ENCODE measurements at regions not wholly inside any gene's neighbourhood (a gene's known extent, or its start where the extent isn't known, plus 50 kb on each side); places are given as distances from the start of the nearest gene placed in this dataset.
"Not testable (repeated sequence)": the region's sequence is repeated elsewhere in the genome, so short reads cannot be mapped to it uniquely, and the experiment has no call there.

DNA sequence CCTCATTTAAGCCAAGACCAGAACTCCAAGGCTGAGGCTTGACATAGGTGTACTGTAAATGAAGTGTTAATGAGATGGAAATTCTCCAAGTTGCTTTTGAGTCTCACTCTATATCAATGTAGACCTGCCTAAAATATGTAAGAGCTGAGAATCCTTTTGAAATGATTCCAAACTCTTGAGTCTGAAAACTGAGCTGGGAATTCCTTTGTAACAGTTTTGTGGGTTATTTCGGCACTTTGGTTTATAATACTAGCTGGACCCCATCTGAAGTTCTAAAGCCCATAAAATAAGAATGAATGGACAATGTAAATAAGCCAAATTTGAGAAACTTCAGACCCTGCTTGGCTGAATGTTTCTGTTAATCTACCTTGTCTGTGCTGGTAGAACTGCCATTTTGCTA is 558.9 kb downstream of the TTLL7 start:
- not testable (repeated sequence) for DNase-seq; H3K27ac ChIP-seq (ENCODE audit: low read depth, low read length); H2AK5ac ChIP-seq (ENCODE audit: low read length); H3K9me3 ChIP-seq (ENCODE audit: insufficient read depth, low read depth, low read length); H2AFZ ChIP-seq (ENCODE audit: insufficient read depth, low read length, poor library complexity); H3K18ac ChIP-seq (ENCODE audit: low read length); H3K4me3 ChIP-seq (ENCODE audit: low read depth, low read length); H2BK12ac ChIP-seq (ENCODE audit: low read length); H3K9ac ChIP-seq (ENCODE audit: low read length); H3K4ac ChIP-seq (ENCODE audit: low read depth, low read length); H4K8ac ChIP-seq (ENCODE audit: low read depth, low read length); H3K14ac ChIP-seq (ENCODE audit: low read length); H2BK120ac ChIP-seq (ENCODE audit: insufficient read depth, low read length, poor library complexity); H3K36me3 ChIP-seq (ENCODE audit: control insufficient read depth in 1 of 2, insufficient read depth in 2 of 2, low read length in 2 of 2); H3K79me2 ChIP-seq (ENCODE audit: control insufficient read depth, insufficient read depth, low read length, poor library complexity); H2BK5ac ChIP-seq (ENCODE audit: low read depth, low read length, poor library complexity); H3K27me3 ChIP-seq (ENCODE audit: insufficient read depth, low read length); H3K79me1 ChIP-seq (ENCODE audit: low read length); H4K91ac ChIP-seq (ENCODE audit: low read depth, low read length); H3K23ac ChIP-seq (ENCODE audit: low read length); H3K4me2 ChIP-seq (ENCODE audit: low read length); H3K4me1 ChIP-seq (ENCODE audit: control insufficient read depth in 1 of 2, insufficient read depth in 2 of 2, low read length in 2 of 2); H4K12ac ChIP-seq (ENCODE audit: low read depth, low read length)
- WGBS (ENCODE audit: extremely low coverage, insufficient coverage, insufficient read length): no CpG with 5 or more reads among the region's 1 CpG

DNA sequence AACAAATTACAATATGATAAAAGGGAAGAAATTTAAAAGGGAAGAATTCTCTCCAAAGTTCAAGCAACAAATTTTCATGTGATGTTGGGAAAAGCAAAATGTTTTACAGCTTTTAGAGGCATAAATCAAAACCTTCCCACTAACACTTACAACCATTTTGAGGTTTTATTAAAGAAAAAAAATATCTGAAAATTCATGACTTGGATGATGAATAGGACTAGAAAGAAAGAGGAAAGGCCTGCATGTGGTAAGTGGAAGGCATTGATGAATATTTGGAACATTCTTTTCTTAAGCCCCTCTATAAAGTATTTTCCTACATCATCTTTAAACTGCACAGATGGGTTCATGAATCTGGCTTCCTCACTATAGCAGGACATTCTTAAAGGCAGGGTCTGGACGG is 560.6 kb downstream of the TTLL7 start:
- H2BK12ac ChIP-seq (ENCODE audit: low read length); H3K4me2 ChIP-seq (ENCODE audit: low read length); H4K12ac ChIP-seq (ENCODE audit: low read depth, low read length); H3K4me3 ChIP-seq (ENCODE audit: low read depth, low read length); H3K36me3 ChIP-seq (ENCODE audit: control insufficient read depth in 1 of 2, insufficient read depth in 2 of 2, low read length in 2 of 2); H3K4ac ChIP-seq (ENCODE audit: low read depth, low read length); H3K9me3 ChIP-seq (ENCODE audit: insufficient read depth, low read depth, low read length); H3K4me1 ChIP-seq (ENCODE audit: control insufficient read depth in 1 of 2, insufficient read depth in 2 of 2, low read length in 2 of 2); H3K27ac ChIP-seq (ENCODE audit: low read depth, low read length); DNase-seq; H2BK120ac ChIP-seq (ENCODE audit: insufficient read depth, low read length, poor library complexity); H3K14ac ChIP-seq (ENCODE audit: low read length); H3K18ac ChIP-seq (ENCODE audit: low read length); H2BK5ac ChIP-seq (ENCODE audit: low read depth, low read length, poor library complexity); H3K23ac ChIP-seq (ENCODE audit: low read length); H3K27me3 ChIP-seq (ENCODE audit: insufficient read depth, low read length); H3K79me1 ChIP-seq (ENCODE audit: low read length); H3K9ac ChIP-seq (ENCODE audit: low read length); H4K91ac ChIP-seq (ENCODE audit: low read depth, low read length); H2AK5ac ChIP-seq (ENCODE audit: low read length); H2AFZ ChIP-seq (ENCODE audit: insufficient read depth, low read length, poor library complexity); H3K79me2 ChIP-seq (ENCODE audit: control insufficient read depth, insufficient read depth, low read length, poor library complexity); H4K8ac ChIP-seq (ENCODE audit: low read depth, low read length): not testable (repeated sequence)
- no CpG with 5 or more reads among the region's 1 CpG for WGBS (ENCODE audit: extremely low coverage, insufficient coverage, insufficient read length)

DNA sequence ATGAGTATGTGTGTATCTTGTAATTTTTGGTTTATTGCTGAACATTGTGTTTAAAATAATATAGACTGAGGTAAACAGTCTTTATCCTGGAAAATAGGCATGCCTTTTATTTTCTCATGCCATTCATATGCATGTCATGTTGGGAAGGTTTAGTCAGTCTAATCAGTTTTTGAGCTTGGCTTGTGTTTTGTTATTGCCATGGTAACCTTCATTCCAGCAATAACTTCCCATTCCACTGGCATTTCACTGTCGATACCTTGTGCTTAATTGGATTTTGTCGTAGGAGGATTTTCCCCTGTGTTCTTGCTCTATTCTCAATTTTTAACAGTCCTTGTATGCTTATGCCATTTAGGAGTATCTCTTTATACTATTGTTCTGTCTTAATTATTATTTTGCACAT is 563.6 kb downstream of the TTLL7 start:
- H3K4me1 ChIP-seq (ENCODE audit: control insufficient read depth in 1 of 2, insufficient read depth in 2 of 2, low read length in 2 of 2); H3K9me3 ChIP-seq (ENCODE audit: insufficient read depth, low read depth, low read length); H3K79me1 ChIP-seq (ENCODE audit: low read length); H3K18ac ChIP-seq (ENCODE audit: low read length); H3K36me3 ChIP-seq (ENCODE audit: control insufficient read depth in 1 of 2, insufficient read depth in 2 of 2, low read length in 2 of 2); H4K12ac ChIP-seq (ENCODE audit: low read depth, low read length); H2BK120ac ChIP-seq (ENCODE audit: insufficient read depth, low read length, poor library complexity); H3K4ac ChIP-seq (ENCODE audit: low read depth, low read length); H2AK5ac ChIP-seq (ENCODE audit: low read length); H2AFZ ChIP-seq (ENCODE audit: insufficient read depth, low read length, poor library complexity); H3K4me2 ChIP-seq (ENCODE audit: low read length); H3K9ac ChIP-seq (ENCODE audit: low read length); H2BK12ac ChIP-seq (ENCODE audit: low read length); H3K27me3 ChIP-seq (ENCODE audit: insufficient read depth, low read length); H3K4me3 ChIP-seq (ENCODE audit: low read depth, low read length); H3K23ac ChIP-seq (ENCODE audit: low read length); H3K27ac ChIP-seq (ENCODE audit: low read depth, low read length); H4K8ac ChIP-seq (ENCODE audit: low read depth, low read length); H4K91ac ChIP-seq (ENCODE audit: low read depth, low read length); H3K14ac ChIP-seq (ENCODE audit: low read length); H2BK5ac ChIP-seq (ENCODE audit: low read depth, low read length, poor library complexity); H3K79me2 ChIP-seq (ENCODE audit: control insufficient read depth, insufficient read depth, low read length, poor library complexity): not testable (repeated sequence)
- WGBS (ENCODE audit: extremely low coverage, insufficient coverage, insufficient read length): no CpG with 5 or more reads among the region's 2 CpGs
- DNase-seq: peak; percentile 16 to 78

DNA sequence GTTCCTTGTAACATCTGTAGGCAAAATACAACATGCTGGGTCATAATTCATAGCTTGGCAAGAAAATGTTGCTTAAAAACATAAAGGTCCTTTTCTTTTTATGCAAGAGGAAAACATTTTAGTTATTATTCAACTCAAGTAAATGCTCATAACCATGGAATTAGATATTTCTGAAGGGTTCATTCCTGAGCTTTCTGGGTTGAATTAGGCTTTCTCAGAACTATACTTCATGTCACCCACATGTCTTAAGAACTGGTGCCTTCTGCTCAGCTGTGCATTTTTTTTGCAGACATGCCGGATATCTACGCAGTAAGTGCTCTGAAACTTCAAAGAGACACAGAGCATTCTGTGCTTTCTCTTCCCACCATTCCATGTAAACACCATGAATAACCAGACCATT is 571.4 kb downstream of the TTLL7 start:
- not testable (repeated sequence) for DNase-seq; H3K27me3 ChIP-seq (ENCODE audit: insufficient read depth, low read length); H3K4ac ChIP-seq (ENCODE audit: low read depth, low read length); H2AFZ ChIP-seq (ENCODE audit: insufficient read depth, low read length, poor library complexity); H3K36me3 ChIP-seq (ENCODE audit: control insufficient read depth in 1 of 2, insufficient read depth in 2 of 2, low read length in 2 of 2); H2BK120ac ChIP-seq (ENCODE audit: insufficient read depth, low read length, poor library complexity); H3K9ac ChIP-seq (ENCODE audit: low read length); H3K4me1 ChIP-seq (ENCODE audit: control insufficient read depth in 1 of 2, insufficient read depth in 2 of 2, low read length in 2 of 2); H3K23ac ChIP-seq (ENCODE audit: low read length); H4K12ac ChIP-seq (ENCODE audit: low read depth, low read length); H4K8ac ChIP-seq (ENCODE audit: low read depth, low read length); H4K91ac ChIP-seq (ENCODE audit: low read depth, low read length); H3K79me1 ChIP-seq (ENCODE audit: low read length); H3K9me3 ChIP-seq (ENCODE audit: insufficient read depth, low read depth, low read length); H3K4me3 ChIP-seq (ENCODE audit: low read depth, low read length); H2BK12ac ChIP-seq (ENCODE audit: low read length); H2BK5ac ChIP-seq (ENCODE audit: low read depth, low read length, poor library complexity); H3K27ac ChIP-seq (ENCODE audit: low read depth, low read length); H3K18ac ChIP-seq (ENCODE audit: low read length); H3K14ac ChIP-seq (ENCODE audit: low read length); H3K4me2 ChIP-seq (ENCODE audit: low read length); H3K79me2 ChIP-seq (ENCODE audit: control insufficient read depth, insufficient read depth, low read length, poor library complexity); H2AK5ac ChIP-seq (ENCODE audit: low read length)
- no CpG with 5 or more reads among the region's 2 CpGs for WGBS (ENCODE audit: extremely low coverage, insufficient coverage, insufficient read length)

DNA sequence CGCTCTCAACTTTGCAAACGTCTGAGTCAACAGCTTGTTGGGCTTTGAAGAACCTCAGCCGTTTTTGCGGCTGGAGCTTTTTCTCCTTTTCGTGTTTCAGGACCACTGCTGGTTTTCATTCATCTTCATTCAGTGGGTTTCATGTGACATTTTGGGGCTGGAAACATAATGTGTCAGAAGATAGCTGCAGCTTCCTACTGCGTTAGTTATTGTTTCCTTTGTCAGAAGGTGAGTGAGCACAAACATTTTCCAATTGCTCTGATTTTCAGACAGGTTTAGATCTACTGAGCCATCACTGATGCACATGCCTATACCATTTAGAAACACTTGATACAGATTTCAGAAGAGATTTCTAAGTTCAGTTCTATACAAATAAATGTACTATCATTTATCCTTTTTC is 575.5 kb downstream of the TTLL7 start:
- H3K14ac ChIP-seq (ENCODE audit: low read length); DNase-seq; H3K4me1 ChIP-seq (ENCODE audit: control insufficient read depth in 1 of 2, insufficient read depth in 2 of 2, low read length in 2 of 2); H3K79me1 ChIP-seq (ENCODE audit: low read length); H3K4me2 ChIP-seq (ENCODE audit: low read length); H3K9ac ChIP-seq (ENCODE audit: low read length); H2BK120ac ChIP-seq (ENCODE audit: insufficient read depth, low read length, poor library complexity); H3K23ac ChIP-seq (ENCODE audit: low read length); H3K27ac ChIP-seq (ENCODE audit: low read depth, low read length); H4K12ac ChIP-seq (ENCODE audit: low read depth, low read length); H3K36me3 ChIP-seq (ENCODE audit: control insufficient read depth in 1 of 2, insufficient read depth in 2 of 2, low read length in 2 of 2); H4K91ac ChIP-seq (ENCODE audit: low read depth, low read length); H3K9me3 ChIP-seq (ENCODE audit: insufficient read depth, low read depth, low read length); H2BK12ac ChIP-seq (ENCODE audit: low read length); H3K18ac ChIP-seq (ENCODE audit: low read length); H2AFZ ChIP-seq (ENCODE audit: insufficient read depth, low read length, poor library complexity); H4K8ac ChIP-seq (ENCODE audit: low read depth, low read length); H3K4me3 ChIP-seq (ENCODE audit: low read depth, low read length); H3K27me3 ChIP-seq (ENCODE audit: insufficient read depth, low read length); H3K79me2 ChIP-seq (ENCODE audit: control insufficient read depth, insufficient read depth, low read length, poor library complexity); H3K4ac ChIP-seq (ENCODE audit: low read depth, low read length); H2BK5ac ChIP-seq (ENCODE audit: low read depth, low read length, poor library complexity); H2AK5ac ChIP-seq (ENCODE audit: low read length): not testable (repeated sequence)
- WGBS (ENCODE audit: extremely low coverage, insufficient coverage, insufficient read length): no CpG with 5 or more reads among the region's 6 CpGs
